GM12878 (cell line): ENCODE measurements at regions not wholly inside any gene's neighbourhood (a gene's known extent, or its start where the extent isn't known, plus 50 kb on each side); places are given as distances from the start of the nearest gene placed in this dataset.

ENCODE experiments used
- ATAC-seq: fragments of 200-7000 bp; cut with Tn5 transposase; 3 replicates; pipeline ENCODE4 v1.9.1; 2020; ENCODE audit warnings: mild to moderate bottlenecking, moderate library complexity
- BruUV-seq: library from RNA; stranded (reverse); fragments of 400-500 nt; replicated peaks from 2 replicates; lab custom pipeline; 2021; lab: Mats Ljungman, UMichigan
- CTCF ChIA-PET: fragments of 300-600 bp; sonication (Branson Sonifier 250); formaldehyde crosslinking; extraction: SDS; loops from one replicate; lab custom pipeline; 2021; ENCODE audit warnings: inconsistent platforms; lab: Yijun Ruan, JAX
- POLR2A ChIA-PET: fragments of 350-600 bp; formaldehyde crosslinking; extraction: SDS; loops from one replicate; lab custom pipeline; 2021; ENCODE audit warnings: inconsistent platforms; lab: Charles Lee
- RAD21 ChIA-PET: fragments of 300-600 bp; sonication (Branson Sonifier 250); formaldehyde crosslinking; loops from one replicate; lab custom pipeline; 2023; ENCODE audit warnings: antibody characterized with exemption; ENCODE audit not compliant: unreplicated experiment; lab: Charles Lee
- SMC1A ChIA-PET: fragments of 300-600 bp; sonication (Branson Sonifier 250); formaldehyde crosslinking; loops from one replicate; lab custom pipeline; 2023; ENCODE audit not compliant: unreplicated experiment, uncharacterized antibody; lab: Charles Lee
- DNase-seq: peaks from one replicate; pipeline ENCODE4 v3.0.0-alpha.2; 2011; ENCODE audit warnings: low read depth, low spot score
- FAIRE-seq: peaks from 3 replicates; lab custom pipeline; 2011; peaks lifted over from hg19 to GRCh38; lab: Jason Lieb, UNC
- H2AFZ ChIP-seq: 2 replicates; pipeline ENCODE4 v1.6.0; 2011; ENCODE audit warnings: low read depth, low read length, control low read depth; ENCODE audit not compliant: control insufficient read depth
- H3K27ac ChIP-seq: 2 replicates; pipeline ENCODE4 v1.5.1; 2011; ENCODE audit warnings: control low read depth; ENCODE audit not compliant: control insufficient read depth, insufficient read depth
- H3K27me3 ChIP-seq, 2 experiments: replicated peaks in 1 of 2; 2 replicates each; pipeline versions ENCODE4 v1.6.0 to v1.6.1; 2011; ENCODE audit warnings: low read length in 1 of 2; ENCODE audit not compliant: control insufficient read depth in 2 of 2, insufficient read depth in 2 of 2
- H3K36me3 ChIP-seq, 2 experiments: 2 replicates each; pipeline ENCODE4 v1.5.1; 2011; ENCODE audit warnings: low read length in 1 of 2; ENCODE audit not compliant: control insufficient read depth in 2 of 2, insufficient read depth in 2 of 2
- H3K4me1 ChIP-seq: 2 replicates; pipeline ENCODE4 v1.6.1; 2011; ENCODE audit warnings: mild to moderate bottlenecking, low read length, moderate library complexity, mixed read lengths; ENCODE audit not compliant: control insufficient read depth, insufficient read depth
- H3K4me2 ChIP-seq: 2 replicates; pipeline ENCODE4 v1.6.0; 2011; ENCODE audit warnings: control low read depth; ENCODE audit not compliant: control insufficient read depth, insufficient read depth
- H3K4me3 ChIP-seq: fragments of 200-600 bp; sonication (generic); 2 replicates; pipeline ENCODE4 v1.5.1; 2016
- H3K79me2 ChIP-seq: 2 replicates; pipeline ENCODE4 v1.6.0; 2011; ENCODE audit warnings: low read length; ENCODE audit not compliant: control insufficient read depth, insufficient read depth
- H3K9ac ChIP-seq: 2 replicates; pipeline ENCODE4 v1.8.0; 2011; ENCODE audit warnings: low read length, control low read depth, mixed read lengths; ENCODE audit not compliant: control insufficient read depth, insufficient read depth
- H3K9me3 ChIP-seq: replicated peaks from 3 replicates; pipeline ENCODE4 v1.5.1; 2011; ENCODE audit warnings: mild to moderate bottlenecking, low read length; ENCODE audit not compliant: control insufficient read depth, insufficient read depth
- H4K20me1 ChIP-seq: 2 replicates; pipeline ENCODE4 v1.6.0; 2011; ENCODE audit not compliant: control insufficient read depth, insufficient read depth
- BCL3 ChIP-seq: IDR thresholded peaks from 2 replicates; pipeline ENCODE4 v1.6.1; 2011; ENCODE audit warnings: borderline replicate concordance, low read depth, mild to moderate bottlenecking, moderate library complexity, low read length; ENCODE audit not compliant: insufficient read depth, poor library complexity, severe bottlenecking
- CEBPB ChIP-seq, 2 experiments: fragments of 150-350 bp in 1 of 2; IDR thresholded peaks; 2 replicates each; pipeline ENCODE4 v1.6.1; 2012 to 2014; ENCODE audit warnings: low read depth in 2 of 2, low read length in 2 of 2, borderline replicate concordance in 1 of 2, inconsistent platforms in 1 of 2
- E2F4 ChIP-seq: IDR thresholded peaks from 2 replicates; pipeline ENCODE4 v1.6.1; 2012; ENCODE audit warnings: low read depth, low read length, improper control_type of control experiment
- IKZF1 ChIP-seq: fragments of 450-650 bp; conservative IDR thresholded peaks from 2 replicates; pipeline ENCODE4 v1.6.1; 2017; ENCODE audit warnings: antibody characterized with exemption, mild to moderate bottlenecking
- JUND ChIP-seq: IDR thresholded peaks from 2 replicates; pipeline ENCODE4 v1.6.1; 2012; ENCODE audit warnings: low read depth, mild to moderate bottlenecking, low read length, improper control_type of control experiment, moderate library complexity
- NR2C1 ChIP-seq: fragments of 450-650 bp; IDR thresholded peaks from 2 replicates; pipeline ENCODE4 v1.6.1; 2017; ENCODE audit warnings: antibody characterized with exemption, mild to moderate bottlenecking, moderate library complexity
- PAX5 ChIP-seq: IDR thresholded peaks from 2 replicates; pipeline ENCODE4 v1.6.1; 2011; ENCODE audit warnings: low read depth, low read length, borderline replicate concordance
- TAF1 ChIP-seq: IDR thresholded peaks from 2 replicates; pipeline ENCODE4 v1.6.1; 2011; ENCODE audit warnings: mild to moderate bottlenecking, low read depth, low read length, borderline replicate concordance
- TARDBP ChIP-seq: IDR thresholded peaks from 2 replicates; pipeline ENCODE4 v1.6.1; 2016; ENCODE audit warnings: borderline replicate concordance
- TBL1XR1 ChIP-seq: IDR thresholded peaks from 2 replicates; pipeline ENCODE4 v1.6.1; 2012; ENCODE audit warnings: low read depth, low read length, improper control_type of control experiment
- YBX1 ChIP-seq: fragments of 450-650 bp; IDR thresholded peaks from 2 replicates; pipeline ENCODE4 v1.6.1; 2016; ENCODE audit warnings: antibody characterized with exemption
- ZNF592 ChIP-seq: fragments of 450-650 bp; IDR thresholded peaks from 2 replicates; pipeline ENCODE4 v1.6.1; 2017; ENCODE audit warnings: mild to moderate bottlenecking, moderate library complexity
- WGBS: methylation state at CpG from one replicate; pipeline ENCODE4 v1.1.6; 2016; ENCODE audit warnings: low lambda C conversion rate; ENCODE audit not compliant: insufficient replicate concordance, insufficient coverage; ENCODE audit errors: missing lambda C conversion rate; 5-methylcytosine and 5-hydroxymethylcytosine counted together
- in situ Hi-C: fragments of 300-500 bp; cut with MboI; formaldehyde crosslinking; loops from 9 replicates; pipeline ENCODE4 v1.14.3; 2018; ENCODE audit warnings: mixed read lengths
- intact Hi-C: fragments of 100-400 bp; cut with micrococcal nuclease; formaldehyde crosslinking; loops from one replicate; pipeline ENCODE4 v1.14.2; 2022; ENCODE audit not compliant: unreplicated experiment

GRCh38 chr7:42831006-42831717, 80.7 kb downstream of the C7orf25 start (continued):
- TF ChIP-seq BCL3 (no peak), TAF1 (no peak), JUND (no peak), PAX5 (no peak), YBX1 (no peak), IKZF1 (no peak)

GRCh38 chr7:42812779-42813178, 99.1 kb downstream of the C7orf25 start:
- H3K79me2 ChIP-seq: no peaks in the 10 kb centered on the region
- ChIA-PET RAD21 (no interaction called here), POLR2A (no interaction called here), SMC1A (no interaction called here), CTCF (interaction anchor here (0.7 kb wide), 1 partner anchor 799 kb away, joined by 3 read pairs; no protein-coding TSS in a partner anchor)
- in situ Hi-C loops: no loop called here
- no peak overlapping the region for H3K9ac ChIP-seq
- no peaks in the 10 kb centered on the region for H3K27me3 ChIP-seq
- no peaks in the 10 kb centered on the region for H3K4me1 ChIP-seq
- no TSS peak for BruUV-seq
- H3K27ac ChIP-seq: no peak overlapping the region
- DNase-seq: no peak
- FAIRE-seq: no peak
- no peaks in the 10 kb centered on the region for H4K20me1 ChIP-seq
- no peak for ATAC-seq
- intact Hi-C loops: no loop called here
- 5% methylated on average over 1 of the region's 1 CpG for WGBS
- no peak overlapping the region for H3K4me3 ChIP-seq
- H2AFZ ChIP-seq: no peak overlapping the region
- no peaks in the 10 kb centered on the region for H3K36me3 ChIP-seq
- H3K4me2 ChIP-seq: no peak overlapping the region
- no peaks in the 10 kb centered on the region for H3K9me3 ChIP-seq
- TF ChIP-seq TARDBP (no peak), NR2C1 (no peak), CEBPB (IDR thresholded peaks at IDR 0.05; ENCODE audit: borderline replicate concordance in 1 of 2, low read depth in 2 of 2, low read length in 2 of 2) (no peak), TBL1XR1 (no peak), E2F4 (no peak), JUND (no peak), ZNF592 (no peak), BCL3 (no peak)
